Body of pancreas (tissue), 4 donors: ENCODE measurements at regions not wholly inside any gene's neighbourhood (a gene's known extent, or its start where the extent isn't known, plus 50 kb on each side); places are given as distances from the start of the nearest gene placed in this dataset.

Source experiments
- POLR2A ChIP-seq, 3 donors: fragments of 450-650 bp; IDR thresholded peaks; one replicate each; pipeline ENCODE4 v1.6.1; 2016; ENCODE audit warnings: antibody characterized with exemption in 3 of 3, mild to moderate bottlenecking in 2 of 3
- TF ChIP-seq, protein P1 (sequence below), 7 experiments: fragments of 450-650 bp in 4 of 7; fragments of 200-600 bp in 3 of 7; sonication (generic) in 3 of 7; IDR thresholded peaks; one replicate each; pipeline ENCODE4 v1.5.1; 2016 to 2019; ENCODE audit warnings: antibody characterized with exemption in 7 of 7

DNA sequence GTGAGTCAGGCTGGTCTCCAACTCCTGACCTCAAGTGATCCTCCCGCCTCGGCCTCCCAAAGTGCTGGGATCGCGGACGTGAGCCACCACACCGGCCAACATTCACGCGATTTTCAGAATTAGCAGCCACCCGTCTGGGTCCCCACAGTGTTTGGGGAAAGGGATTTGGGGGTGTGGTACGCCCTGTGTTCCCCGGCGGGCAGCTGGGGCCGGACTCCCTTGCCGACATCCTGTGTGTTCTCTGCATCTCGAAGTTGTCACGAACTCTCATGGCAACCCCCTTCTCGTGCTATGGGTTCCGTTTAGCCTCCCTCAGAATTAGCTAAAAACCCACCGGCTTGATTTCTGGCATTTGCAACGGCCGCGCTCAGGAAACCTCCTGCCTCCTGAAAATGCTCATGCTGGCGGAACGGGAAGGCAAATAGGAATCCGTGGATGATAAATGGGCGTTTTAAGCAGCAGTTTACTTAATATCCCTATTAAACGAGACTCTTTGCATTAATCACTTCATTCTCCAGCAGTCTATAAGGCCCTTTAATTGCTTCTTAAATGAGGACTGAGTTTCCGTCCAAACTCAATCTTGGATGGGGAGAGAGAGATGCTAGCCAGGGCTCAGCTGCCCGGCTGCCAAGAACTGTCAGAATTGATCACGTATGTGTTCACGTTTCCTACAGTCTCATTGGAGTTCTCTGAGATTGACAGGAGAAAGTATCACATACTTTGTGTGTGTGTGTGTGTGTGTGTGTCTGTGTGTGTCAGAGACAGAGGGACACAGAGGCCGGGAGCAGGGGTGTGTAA is 78.9 kb upstream of the PPP2R3B start:
- no peak for TF ChIP-seq POLR2A (IDR thresholded peaks at IDR 0.05)
- TF ChIP-seq, protein P1, sequence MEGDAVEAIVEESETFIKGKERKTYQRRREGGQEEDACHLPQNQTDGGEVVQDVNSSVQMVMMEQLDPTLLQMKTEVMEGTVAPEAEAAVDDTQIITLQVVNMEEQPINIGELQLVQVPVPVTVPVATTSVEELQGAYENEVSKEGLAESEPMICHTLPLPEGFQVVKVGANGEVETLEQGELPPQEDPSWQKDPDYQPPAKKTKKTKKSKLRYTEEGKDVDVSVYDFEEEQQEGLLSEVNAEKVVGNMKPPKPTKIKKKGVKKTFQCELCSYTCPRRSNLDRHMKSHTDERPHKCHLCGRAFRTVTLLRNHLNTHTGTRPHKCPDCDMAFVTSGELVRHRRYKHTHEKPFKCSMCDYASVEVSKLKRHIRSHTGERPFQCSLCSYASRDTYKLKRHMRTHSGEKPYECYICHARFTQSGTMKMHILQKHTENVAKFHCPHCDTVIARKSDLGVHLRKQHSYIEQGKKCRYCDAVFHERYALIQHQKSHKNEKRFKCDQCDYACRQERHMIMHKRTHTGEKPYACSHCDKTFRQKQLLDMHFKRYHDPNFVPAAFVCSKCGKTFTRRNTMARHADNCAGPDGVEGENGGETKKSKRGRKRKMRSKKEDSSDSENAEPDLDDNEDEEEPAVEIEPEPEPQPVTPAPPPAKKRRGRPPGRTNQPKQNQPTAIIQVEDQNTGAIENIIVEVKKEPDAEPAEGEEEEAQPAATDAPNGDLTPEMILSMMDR (IDR thresholded peaks at IDR 0.05) = no peak
